ENCODE measurements at regions not wholly inside any gene's neighbourhood (a gene's known extent, or its start where the extent isn't known, plus 50 kb on each side); places are given as distances from the start of the nearest gene placed in this dataset.

DNA sequence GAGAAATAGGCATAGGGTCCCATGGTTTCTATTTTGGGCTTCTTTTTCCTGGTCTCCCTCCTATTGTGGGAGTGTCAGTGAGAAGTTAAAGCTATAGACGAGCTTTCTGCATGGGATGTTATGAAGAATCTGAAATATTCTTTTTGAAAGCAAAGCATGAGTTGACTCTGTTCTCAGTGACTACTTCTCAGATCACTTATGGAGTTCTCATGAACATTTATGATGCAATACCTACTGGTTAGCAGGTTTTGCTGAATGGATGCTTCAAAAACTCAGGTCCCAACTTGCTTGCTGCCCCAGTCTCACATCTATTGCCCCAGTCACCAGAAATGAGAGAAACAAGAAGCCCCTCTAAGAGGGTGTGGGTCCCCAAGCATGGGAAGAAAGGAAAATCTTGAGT is 365.0 kb downstream of the HRH4 start:
- Histone ChIP-seq H3K27ac (ENCODE audit: low read length) (no peak overlapping the region), H3K9me3 (ENCODE audit: control insufficient read depth, insufficient read depth, low read depth, low read length) (no peaks in the 10 kb centered on the region), H3K36me3 (ENCODE audit: control insufficient read depth, insufficient read depth, low read length) (no peaks in the 10 kb centered on the region), H3K4me1 (ENCODE audit: control insufficient read depth, insufficient read depth, low read length) (no peaks in the 10 kb centered on the region), H3K4me3 (ENCODE audit: low read depth in 2 of 2, low read length in 2 of 2) (no peak overlapping the region), H3K27me3 (ENCODE audit: control insufficient read depth, insufficient read depth, low read length) (no peaks in the 10 kb centered on the region)
- intact Hi-C loops (cut with micrococcal nuclease; ENCODE audit: unreplicated experiment) (no loop called here), in situ Hi-C loops (cut with HindIII; ENCODE audit: low pct_unique_long_range_greater_than_20kb, low sequenced_read_pairs) (no loop called here)
- no TSS peak for BruUV-seq (replicated peaks)
- ATAC-seq (no peak), DNase-seq (ENCODE audit: low read depth, low spot score) (no peak)
- ChIA-PET CTCF (no interaction called here), POLR2A (no interaction called here)
- TF ChIP-seq SIN3A (IDR thresholded peaks at IDR 0.05; ENCODE audit: borderline replicate concordance, insufficient read depth, low read depth, low read length): no peak
- TF ChIP-seq, protein P1, sequence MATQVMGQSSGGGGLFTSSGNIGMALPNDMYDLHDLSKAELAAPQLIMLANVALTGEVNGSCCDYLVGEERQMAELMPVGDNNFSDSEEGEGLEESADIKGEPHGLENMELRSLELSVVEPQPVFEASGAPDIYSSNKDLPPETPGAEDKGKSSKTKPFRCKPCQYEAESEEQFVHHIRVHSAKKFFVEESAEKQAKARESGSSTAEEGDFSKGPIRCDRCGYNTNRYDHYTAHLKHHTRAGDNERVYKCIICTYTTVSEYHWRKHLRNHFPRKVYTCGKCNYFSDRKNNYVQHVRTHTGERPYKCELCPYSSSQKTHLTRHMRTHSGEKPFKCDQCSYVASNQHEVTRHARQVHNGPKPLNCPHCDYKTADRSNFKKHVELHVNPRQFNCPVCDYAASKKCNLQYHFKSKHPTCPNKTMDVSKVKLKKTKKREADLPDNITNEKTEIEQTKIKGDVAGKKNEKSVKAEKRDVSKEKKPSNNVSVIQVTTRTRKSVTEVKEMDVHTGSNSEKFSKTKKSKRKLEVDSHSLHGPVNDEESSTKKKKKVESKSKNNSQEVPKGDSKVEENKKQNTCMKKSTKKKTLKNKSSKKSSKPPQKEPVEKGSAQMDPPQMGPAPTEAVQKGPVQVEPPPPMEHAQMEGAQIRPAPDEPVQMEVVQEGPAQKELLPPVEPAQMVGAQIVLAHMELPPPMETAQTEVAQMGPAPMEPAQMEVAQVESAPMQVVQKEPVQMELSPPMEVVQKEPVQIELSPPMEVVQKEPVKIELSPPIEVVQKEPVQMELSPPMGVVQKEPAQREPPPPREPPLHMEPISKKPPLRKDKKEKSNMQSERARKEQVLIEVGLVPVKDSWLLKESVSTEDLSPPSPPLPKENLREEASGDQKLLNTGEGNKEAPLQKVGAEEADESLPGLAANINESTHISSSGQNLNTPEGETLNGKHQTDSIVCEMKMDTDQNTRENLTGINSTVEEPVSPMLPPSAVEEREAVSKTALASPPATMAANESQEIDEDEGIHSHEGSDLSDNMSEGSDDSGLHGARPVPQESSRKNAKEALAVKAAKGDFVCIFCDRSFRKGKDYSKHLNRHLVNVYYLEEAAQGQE (IDR thresholded peaks at IDR 0.05; ENCODE audit: insufficient read depth in 1 of 2, low read depth in 2 of 2, low read length in 1 of 2): no peak
- TF ChIP-seq, protein P2, sequence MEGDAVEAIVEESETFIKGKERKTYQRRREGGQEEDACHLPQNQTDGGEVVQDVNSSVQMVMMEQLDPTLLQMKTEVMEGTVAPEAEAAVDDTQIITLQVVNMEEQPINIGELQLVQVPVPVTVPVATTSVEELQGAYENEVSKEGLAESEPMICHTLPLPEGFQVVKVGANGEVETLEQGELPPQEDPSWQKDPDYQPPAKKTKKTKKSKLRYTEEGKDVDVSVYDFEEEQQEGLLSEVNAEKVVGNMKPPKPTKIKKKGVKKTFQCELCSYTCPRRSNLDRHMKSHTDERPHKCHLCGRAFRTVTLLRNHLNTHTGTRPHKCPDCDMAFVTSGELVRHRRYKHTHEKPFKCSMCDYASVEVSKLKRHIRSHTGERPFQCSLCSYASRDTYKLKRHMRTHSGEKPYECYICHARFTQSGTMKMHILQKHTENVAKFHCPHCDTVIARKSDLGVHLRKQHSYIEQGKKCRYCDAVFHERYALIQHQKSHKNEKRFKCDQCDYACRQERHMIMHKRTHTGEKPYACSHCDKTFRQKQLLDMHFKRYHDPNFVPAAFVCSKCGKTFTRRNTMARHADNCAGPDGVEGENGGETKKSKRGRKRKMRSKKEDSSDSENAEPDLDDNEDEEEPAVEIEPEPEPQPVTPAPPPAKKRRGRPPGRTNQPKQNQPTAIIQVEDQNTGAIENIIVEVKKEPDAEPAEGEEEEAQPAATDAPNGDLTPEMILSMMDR (IDR thresholded peaks at IDR 0.05): no peak
- TF ChIP-seq TCF7L2 (IDR thresholded peaks at IDR 0.05; ENCODE audit: low read depth, low read length): no peak

DNA sequence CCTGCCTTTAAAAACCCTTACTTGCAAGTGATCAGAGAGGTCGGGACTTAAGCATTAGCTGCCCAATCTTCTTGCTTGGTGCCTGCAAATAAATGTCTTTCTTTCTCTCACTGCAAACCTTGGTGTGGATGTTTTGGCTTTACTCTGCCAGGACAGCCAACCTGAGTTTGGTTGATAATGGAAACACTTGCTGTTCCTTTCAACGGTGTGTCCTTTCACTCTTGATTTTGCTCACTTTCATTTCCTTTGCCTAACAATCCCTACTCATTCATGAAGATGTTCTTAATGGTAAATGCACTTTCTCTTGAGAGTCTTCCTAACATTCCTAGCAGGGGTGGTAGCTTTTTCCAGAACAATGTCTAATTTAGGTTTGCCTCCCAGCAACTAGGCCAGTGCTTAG is 366.2 kb downstream of the HRH4 start:
- Histone ChIP-seq H3K27me3 (ENCODE audit: control insufficient read depth, insufficient read depth, low read length) (no peaks in the 10 kb centered on the region), H3K36me3 (ENCODE audit: control insufficient read depth, insufficient read depth, low read length) (no peaks in the 10 kb centered on the region), H3K27ac (ENCODE audit: low read length) (no peak overlapping the region), H3K9me3 (ENCODE audit: control insufficient read depth, insufficient read depth, low read depth, low read length) (no peaks in the 10 kb centered on the region), H3K4me3 (ENCODE audit: low read depth in 2 of 2, low read length in 2 of 2) (no peak overlapping the region), H3K4me1 (ENCODE audit: control insufficient read depth, insufficient read depth, low read length) (no peaks in the 10 kb centered on the region)
- no TSS peak for BruUV-seq (replicated peaks)
- CTCF ChIA-PET: no interaction called here
- intact Hi-C loops (cut with micrococcal nuclease; ENCODE audit: unreplicated experiment): no loop called here
- in situ Hi-C loops (cut with HindIII; ENCODE audit: low pct_unique_long_range_greater_than_20kb, low sequenced_read_pairs): no loop called here
- DNase-seq (ENCODE audit: low read depth, low spot score): no peak
- TF ChIP-seq, protein P2 (IDR thresholded peaks at IDR 0.05): no peak
- TF ChIP-seq SIN3A (IDR thresholded peaks at IDR 0.05; ENCODE audit: borderline replicate concordance, insufficient read depth, low read depth, low read length) (no peak), POLR2AphosphoS5 (IDR thresholded peaks at IDR 0.05; ENCODE audit: low read depth, low read length) (no peak), TCF7L2 (IDR thresholded peaks at IDR 0.05; ENCODE audit: low read depth, low read length) (no peak)
- ATAC-seq: no peak
- POLR2A ChIA-PET: no interaction called here

DNA sequence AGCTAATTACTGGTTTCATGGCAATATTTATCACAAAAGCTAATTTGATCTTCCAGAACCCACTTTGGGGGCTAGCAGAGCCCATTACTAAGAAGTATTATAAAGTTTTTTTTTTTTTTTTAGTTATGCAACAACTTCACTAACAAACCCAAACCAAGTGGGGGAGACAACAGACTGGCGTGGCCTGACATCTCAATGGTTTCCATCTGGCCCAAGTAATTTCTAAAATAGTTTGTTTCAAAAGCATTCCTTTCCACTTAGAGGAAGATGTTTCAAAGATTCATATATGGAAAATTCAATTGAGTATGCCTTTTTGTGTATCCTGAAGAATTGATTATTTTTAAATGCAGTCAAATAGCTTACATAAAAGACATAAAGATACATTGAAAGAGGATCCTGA is 367.1 kb downstream of the HRH4 start:
- no peaks in the 10 kb centered on the region for H3K4me1 ChIP-seq (ENCODE audit: control insufficient read depth, insufficient read depth, low read length)
- in situ Hi-C loops (cut with HindIII; ENCODE audit: low pct_unique_long_range_greater_than_20kb, low sequenced_read_pairs): no loop called here
- BruUV-seq (replicated peaks): no TSS peak
- ATAC-seq (no peak), DNase-seq (ENCODE audit: low read depth, low spot score) (no peak)
- intact Hi-C loops (cut with micrococcal nuclease; ENCODE audit: unreplicated experiment): no loop called here
- no peaks in the 10 kb centered on the region for H3K27me3 ChIP-seq (ENCODE audit: control insufficient read depth, insufficient read depth, low read length)
- H3K27ac ChIP-seq (ENCODE audit: low read length): no peak overlapping the region
- no peak overlapping the region for H3K4me3 ChIP-seq (ENCODE audit: low read depth in 2 of 2, low read length in 2 of 2)
- no peaks in the 10 kb centered on the region for H3K36me3 ChIP-seq (ENCODE audit: control insufficient read depth, insufficient read depth, low read length)
- CTCF ChIA-PET: no interaction called here
- POLR2A ChIA-PET: no interaction called here
- H3K9me3 ChIP-seq (ENCODE audit: control insufficient read depth, insufficient read depth, low read depth, low read length): no peaks in the 10 kb centered on the region
- TF ChIP-seq, protein P2 (IDR thresholded peaks at IDR 0.05): no peak
- TF ChIP-seq, protein P1 (IDR thresholded peaks at IDR 0.05; ENCODE audit: insufficient read depth in 1 of 2, low read depth in 2 of 2, low read length in 1 of 2): no peak
- TF ChIP-seq POLR2AphosphoS5 (IDR thresholded peaks at IDR 0.05; ENCODE audit: low read depth, low read length) (no peak), SIN3A (IDR thresholded peaks at IDR 0.05; ENCODE audit: borderline replicate concordance, insufficient read depth, low read depth, low read length) (no peak), TCF7L2 (IDR thresholded peaks at IDR 0.05; ENCODE audit: low read depth, low read length) (no peak)
